ENCODE measurements at regions not wholly inside any gene's neighbourhood (a gene's known extent, or its start where the extent isn't known, plus 50 kb on each side); places are given as distances from the start of the nearest gene placed in this dataset.

- Histone ChIP-seq H3K27me3 (ENCODE audit: control insufficient read depth, low read length) (no peaks in the 10 kb centered on the region), H3K27ac (ENCODE audit: low read depth, low read length) (no peak overlapping the region), H3K36me3 (ENCODE audit: control insufficient read depth, low read length) (no peaks in the 10 kb centered on the region), H3K4me1 (ENCODE audit: control insufficient read depth, low read length) (no peaks in the 10 kb centered on the region), H4K20me1 (ENCODE audit: control insufficient read depth, insufficient read depth, low read depth, low read length) (no peaks in the 10 kb centered on the region), H3F3A (ENCODE audit: control insufficient read depth, insufficient read depth) (no peaks in the 10 kb centered on the region), H3K9me3 (ENCODE audit: control insufficient read depth, insufficient read depth, low read length) (no peaks in the 10 kb centered on the region), H3K9me2 (replicated peaks; ENCODE audit: control insufficient read depth, low read length) (no peaks in the 10 kb centered on the region), H3K4me3 (ENCODE audit: low read length) (no peak overlapping the region), H3K79me2 (ENCODE audit: control insufficient read depth, low read length) (no peaks in the 10 kb centered on the region), H3K4me2 (ENCODE audit: low read length) (no peak overlapping the region)
- no peak for TF ChIP-seq EZH2phosphoT487 (IDR thresholded peaks at IDR 0.05; ENCODE audit: borderline replicate concordance, low read length)
- TF ChIP-seq CTCF (IDR thresholded peaks at IDR 0.05; ENCODE audit: low read depth, low read length, poor library complexity, severe bottlenecking), result no peak
Observed at GRCh38 chr16:55077266-55077665, 146.6 kb downstream of the IRX5 start.

GRCh38 chr16:55078153-55078552 is 147.5 kb downstream of the IRX5 start:
- no peaks in the 10 kb centered on the region for H3K9me2 ChIP-seq (replicated peaks; ENCODE audit: control insufficient read depth, low read length)
- H3K27ac ChIP-seq (ENCODE audit: low read depth, low read length), result no peak overlapping the region

GRCh38 chr16:55078699-55079410 is 148.2 kb downstream of the IRX5 start:
- Histone ChIP-seq H3K4me2 (ENCODE audit: low read length) (no peak overlapping the region), H4K20me1 (ENCODE audit: control insufficient read depth, insufficient read depth, low read depth, low read length) (no peaks in the 10 kb centered on the region), H3K79me2 (ENCODE audit: control insufficient read depth, low read length) (no peaks in the 10 kb centered on the region), H3K4me3 (ENCODE audit: low read length) (no peak overlapping the region), H3K27ac (ENCODE audit: low read depth, low read length) (no peak overlapping the region), H3K4me1 (ENCODE audit: control insufficient read depth, low read length) (no peaks in the 10 kb centered on the region), H3K27me3 (ENCODE audit: control insufficient read depth, low read length) (no peaks in the 10 kb centered on the region), H3K9me3 (ENCODE audit: control insufficient read depth, insufficient read depth, low read length) (no peaks in the 10 kb centered on the region), H3K36me3 (ENCODE audit: control insufficient read depth, low read length) (no peaks in the 10 kb centered on the region), H3K9me2 (replicated peaks; ENCODE audit: control insufficient read depth, low read length) (no peaks in the 10 kb centered on the region), H3F3A (ENCODE audit: control insufficient read depth, insufficient read depth) (no peaks in the 10 kb centered on the region)
- TF ChIP-seq CTCF (IDR thresholded peaks at IDR 0.05; ENCODE audit: low read depth, low read length, poor library complexity, severe bottlenecking), result no peak
- no peak for TF ChIP-seq EZH2phosphoT487 (IDR thresholded peaks at IDR 0.05; ENCODE audit: borderline replicate concordance, low read length)

More at GRCh38 chr16:55078153-55078552, 147.5 kb downstream of the IRX5 start:
- Histone ChIP-seq H3K4me1 (ENCODE audit: control insufficient read depth, low read length) (no peaks in the 10 kb centered on the region), H3K4me2 (ENCODE audit: low read length) (no peak overlapping the region), H3K4me3 (ENCODE audit: low read length) (no peak overlapping the region), H3K27me3 (ENCODE audit: control insufficient read depth, low read length) (no peaks in the 10 kb centered on the region), H3K36me3 (ENCODE audit: control insufficient read depth, low read length) (no peaks in the 10 kb centered on the region), H3F3A (ENCODE audit: control insufficient read depth, insufficient read depth) (no peaks in the 10 kb centered on the region), H3K79me2 (ENCODE audit: control insufficient read depth, low read length) (no peaks in the 10 kb centered on the region), H3K9me3 (ENCODE audit: control insufficient read depth, insufficient read depth, low read length) (no peaks in the 10 kb centered on the region), H4K20me1 (ENCODE audit: control insufficient read depth, insufficient read depth, low read depth, low read length) (no peaks in the 10 kb centered on the region)
- TF ChIP-seq EZH2phosphoT487 (IDR thresholded peaks at IDR 0.05; ENCODE audit: borderline replicate concordance, low read length), result no peak
- no peak for TF ChIP-seq CTCF (IDR thresholded peaks at IDR 0.05; ENCODE audit: low read depth, low read length, poor library complexity, severe bottlenecking)

Data from DOHH2 (cell line).